GM12873 (cell line): ENCODE measurements at regions not wholly inside any gene's neighbourhood (a gene's known extent, or its start where the extent isn't known, plus 50 kb on each side); places are given as distances from the start of the nearest gene placed in this dataset.

Experiments
- CTCF ChIP-seq: IDR thresholded peaks from 2 replicates; pipeline ENCODE4 v1.5.1; 2012; ENCODE audit warnings: low read depth, mild to moderate bottlenecking, moderate library complexity, low read length, control low read depth; ENCODE audit not compliant: insufficient read depth; ENCODE audit errors: missing control alignments

GRCh38 chr9:21550392-21550791, 68.3 kb upstream of the IFNE start:
- no peak for TF ChIP-seq CTCF

GRCh38 chr9:21551401-21551800, 69.3 kb upstream of the IFNE start:
- no peak for TF ChIP-seq CTCF

GRCh38 chr9:21552244-21553170, 70.4 kb upstream of the IFNE start:
- TF ChIP-seq CTCF = no peak

DNA sequence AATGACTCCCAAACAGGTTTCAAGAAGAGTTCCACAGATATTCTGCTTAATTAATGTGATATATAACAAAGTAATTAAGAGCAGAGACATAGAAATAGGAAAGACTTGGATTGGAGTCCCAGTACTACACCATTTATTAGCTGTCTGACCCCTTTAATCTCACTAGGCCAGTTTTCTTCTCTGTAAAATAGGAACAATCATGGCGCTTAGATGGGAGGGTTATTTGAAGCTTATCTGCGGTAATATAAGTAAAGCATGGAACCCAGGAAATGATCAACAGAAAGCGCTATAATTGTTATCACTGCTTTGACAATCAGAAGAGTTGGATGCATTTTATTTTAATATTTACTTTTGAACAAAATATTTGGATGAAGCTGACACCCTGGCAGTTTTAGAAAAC, 71.3 kb upstream of the IFNE start:
- no peak for TF ChIP-seq CTCF

DNA sequence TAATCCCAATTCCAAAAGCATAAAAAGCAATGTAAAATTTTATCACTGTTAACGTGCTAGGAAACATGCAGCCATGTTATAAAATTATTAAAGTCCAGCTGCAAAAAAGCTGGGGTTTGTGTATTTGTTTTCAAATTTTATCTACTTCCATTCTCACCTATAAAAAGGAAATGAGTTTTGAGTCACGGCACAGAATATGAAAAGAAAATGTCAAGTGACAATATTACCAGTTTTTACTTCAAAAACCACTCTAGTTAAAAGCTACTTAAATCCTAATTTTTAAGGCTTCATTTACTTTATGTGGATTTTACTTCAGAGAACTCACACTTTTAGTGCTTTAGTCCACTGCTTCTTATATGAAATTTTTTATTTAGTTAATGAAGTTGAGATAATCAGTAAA, 72.7 kb upstream of the IFNE start:
- no peak for TF ChIP-seq CTCF

GRCh38 chr9:21555911-21556310, 73.8 kb upstream of the IFNE start:
- no peak for TF ChIP-seq CTCF

DNA sequence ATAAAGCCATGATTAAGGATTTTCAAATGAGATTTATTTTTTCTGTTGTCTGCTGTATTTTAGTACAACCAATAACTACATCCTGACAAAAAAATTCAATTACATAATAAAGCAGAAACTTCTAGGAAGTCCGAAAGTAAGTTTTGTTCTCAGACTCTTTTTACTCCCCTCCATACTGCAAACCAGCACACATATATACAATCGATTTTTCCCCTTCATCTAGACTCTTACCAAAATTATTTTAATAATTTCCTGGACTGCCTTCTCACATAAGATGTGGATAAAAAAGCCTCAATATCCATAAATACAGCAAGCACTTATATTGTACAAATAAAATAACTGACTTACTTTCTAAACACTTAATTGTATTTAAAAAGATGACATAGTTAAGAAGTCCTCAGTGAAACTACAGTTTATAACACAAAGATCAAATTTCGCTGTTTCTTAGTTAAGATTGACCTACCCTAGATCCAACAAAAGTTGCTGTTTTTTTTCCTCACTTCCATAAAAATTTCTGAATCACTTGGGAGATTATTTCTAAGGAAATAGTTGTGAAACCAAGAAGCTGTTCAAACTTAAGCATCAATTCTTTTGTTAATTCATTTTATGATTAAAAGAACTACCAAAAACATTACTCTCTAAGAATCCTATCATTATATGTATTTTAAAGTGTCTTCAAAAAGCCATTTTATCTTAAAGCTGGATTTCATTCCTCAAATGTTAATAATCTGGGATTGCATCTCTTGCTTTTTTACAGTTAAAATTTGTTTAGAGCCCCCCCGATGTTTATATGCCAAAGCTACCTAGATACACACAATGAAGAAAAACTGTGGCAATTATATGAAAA, 74.7 kb upstream of the IFNE start:
- TF ChIP-seq CTCF = no peak
